ENCODE measurements at regions not wholly inside any gene's neighbourhood (a gene's known extent, or its start where the extent isn't known, plus 50 kb on each side); places are given as distances from the start of the nearest gene placed in this dataset.

GRCh38 chr17:79470754-79471153 lies 140.1 kb downstream of the RBFOX3 start:
- no peak for DNase-seq (ENCODE audit: low read depth)

- DNase-seq (ENCODE audit: low read depth), result no peak
These were observed 141.2 kb downstream of the RBFOX3 start for GRCh38 chr17:79469646-79470045.

- DNase-seq (ENCODE audit: low read depth), result no peak
These were observed 142.5 kb downstream of the RBFOX3 start for GRCh38 chr17:79468183-79468944.

- DNase-seq (ENCODE audit: low read depth), result no peak
These were observed 144.1 kb downstream of the RBFOX3 start for GRCh38 chr17:79466562-79467350.

GRCh38 chr17:79465681-79466025 lies 145.2 kb downstream of the RBFOX3 start:
- no peak for DNase-seq (ENCODE audit: low read depth)

GRCh38 chr17:79465011-79465680 lies 145.7 kb downstream of the RBFOX3 start:
- DNase-seq (ENCODE audit: low read depth), result peak; percentile 10

GRCh38 chr17:79464318-79465010 lies 146.4 kb downstream of the RBFOX3 start:
- no peak for DNase-seq (ENCODE audit: low read depth)

- DNase-seq (ENCODE audit: low read depth), result no peak
These were observed 147.2 kb downstream of the RBFOX3 start for GRCh38 chr17:79463421-79464317.

GRCh38 chr17:79461041-79461440 lies 149.8 kb downstream of the RBFOX3 start:
- DNase-seq (ENCODE audit: low read depth), result peak; percentile 38

GRCh38 chr17:79459846-79460245 lies 151.0 kb downstream of the RBFOX3 start:
- no peak for DNase-seq (ENCODE audit: low read depth)

- no peak for DNase-seq (ENCODE audit: low read depth)
These were observed 151.7 kb downstream of the RBFOX3 start for GRCh38 chr17:79459003-79459655.

GRCh38 chr17:79458356-79458755 lies 152.5 kb downstream of the RBFOX3 start:
- DNase-seq (ENCODE audit: low read depth), result no peak

GRCh38 chr17:79457889-79458288 lies 153.0 kb downstream of the RBFOX3 start:
- no peak for DNase-seq (ENCODE audit: low read depth)

- DNase-seq (ENCODE audit: low read depth), result no peak
These were observed 153.5 kb downstream of the RBFOX3 start for GRCh38 chr17:79457376-79457775.

GRCh38 chr17:79455636-79456035 lies 155.2 kb downstream of the RBFOX3 start:
- DNase-seq (ENCODE audit: low read depth), result no peak

- no peak for DNase-seq (ENCODE audit: low read depth)
These were observed 156.0 kb downstream of the RBFOX3 start for GRCh38 chr17:79454826-79455225.

- DNase-seq (ENCODE audit: low read depth), result no peak
These were observed 157.4 kb downstream of the RBFOX3 start for GRCh38 chr17:79453481-79453880.

- DNase-seq (ENCODE audit: low read depth), result no peak
These were observed 158.1 kb downstream of the RBFOX3 start for GRCh38 chr17:79452706-79453105.

- DNase-seq (ENCODE audit: low read depth), result no peak
These were observed 159.7 kb downstream of the RBFOX3 start for GRCh38 chr17:79451167-79451566.

- no peak for DNase-seq (ENCODE audit: low read depth)
These were observed 164.3 kb downstream of the RBFOX3 start for GRCh38 chr17:79446399-79447009.

Data from RPMI7951 (cell line).